NCI-H524 (cell line): ENCODE measurements at regions not wholly inside any gene's neighbourhood (a gene's known extent, or its start where the extent isn't known, plus 50 kb on each side); places are given as distances from the start of the nearest gene placed in this dataset.
"Not testable (repeated sequence)": the region's sequence is repeated elsewhere in the genome, so short reads cannot be mapped to it uniquely, and the experiment has no call there.

Experiments
- DNase-seq, 2 experiments: peaks; one replicate each; lab custom pipeline; 2025; lab: John Stamatoyannopoulos, UW

GRCh38 chr18:34942276-34942675 is 98.9 kb upstream of the MAPRE2 start:
- no peak for DNase-seq

GRCh38 chr18:34942975-34943374 is 98.2 kb upstream of the MAPRE2 start:
- DNase-seq = no peak

- no peak for DNase-seq
These were observed 97.6 kb upstream of the MAPRE2 start for GRCh38 chr18:34943587-34943986.

GRCh38 chr18:34947711-34948125 is 93.5 kb upstream of the MAPRE2 start:
- no peak for DNase-seq

DNA sequence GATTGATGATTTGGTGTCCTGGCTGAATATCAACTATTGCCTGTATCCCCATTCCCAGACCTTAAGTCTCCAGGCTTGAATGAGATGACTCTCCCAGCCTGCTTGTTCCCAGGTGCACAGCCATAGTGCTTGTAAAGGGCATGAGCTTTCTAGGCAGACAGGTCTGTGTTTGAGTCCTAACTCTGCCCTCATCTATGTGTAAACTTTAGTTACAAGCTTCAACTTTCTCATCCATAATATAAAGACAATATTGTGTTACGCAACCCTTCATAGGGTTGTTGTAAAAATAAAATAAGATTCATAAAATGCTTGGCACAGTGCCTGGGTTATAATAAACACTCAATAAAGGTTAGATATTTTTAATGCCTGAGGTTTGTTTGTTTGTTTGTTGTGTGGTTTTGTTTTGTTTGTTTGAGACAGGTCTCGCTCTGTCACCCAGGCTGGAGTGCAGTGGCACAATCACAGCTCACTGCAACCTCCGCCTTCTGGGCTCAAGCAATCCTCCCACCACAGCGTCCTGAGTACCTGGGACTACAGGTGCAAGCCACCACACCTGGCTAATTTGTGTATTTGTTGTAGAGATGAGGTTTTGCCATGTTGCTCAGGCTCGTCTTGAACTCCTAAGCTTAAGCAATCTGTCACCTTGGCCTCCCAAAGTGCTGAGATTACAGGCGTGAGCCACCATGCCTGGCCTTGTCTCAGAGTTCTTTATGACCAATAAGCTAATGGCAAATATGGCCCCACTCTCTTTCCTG is 89.4 kb upstream of the MAPRE2 start:
- no peak for DNase-seq

- no peak for DNase-seq
These were observed 88.0 kb upstream of the MAPRE2 start for GRCh38 chr18:34953212-34953611.

DNA sequence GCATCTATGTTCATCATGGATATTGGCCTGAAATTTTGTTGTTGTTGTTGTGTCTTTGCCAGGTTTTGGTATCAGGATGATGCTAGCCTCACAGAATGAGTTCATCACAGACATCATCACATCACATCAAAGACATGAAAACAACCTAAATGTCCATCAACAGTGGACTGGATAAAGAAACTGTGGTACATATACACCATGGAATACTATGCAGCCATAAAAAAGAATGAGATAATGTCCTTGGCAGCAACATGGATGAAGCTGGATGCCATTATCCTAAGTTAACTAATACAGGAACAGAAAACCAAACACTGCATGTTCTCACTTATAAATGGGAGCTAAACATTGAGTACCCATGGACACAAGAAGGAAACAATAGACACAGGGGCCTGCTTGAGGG is 85.7 kb upstream of the MAPRE2 start:
- not testable (repeated sequence) for DNase-seq

- DNase-seq = no peak
These were observed 84.5 kb upstream of the MAPRE2 start for GRCh38 chr18:34956663-34957062.

- no peak for DNase-seq
These were observed 83.9 kb upstream of the MAPRE2 start for GRCh38 chr18:34957119-34957863.

- DNase-seq = no peak
These were observed 83.4 kb upstream of the MAPRE2 start for GRCh38 chr18:34957864-34958259.

- DNase-seq = no peak
These were observed 81.9 kb upstream of the MAPRE2 start for GRCh38 chr18:34959211-34959829.

DNA sequence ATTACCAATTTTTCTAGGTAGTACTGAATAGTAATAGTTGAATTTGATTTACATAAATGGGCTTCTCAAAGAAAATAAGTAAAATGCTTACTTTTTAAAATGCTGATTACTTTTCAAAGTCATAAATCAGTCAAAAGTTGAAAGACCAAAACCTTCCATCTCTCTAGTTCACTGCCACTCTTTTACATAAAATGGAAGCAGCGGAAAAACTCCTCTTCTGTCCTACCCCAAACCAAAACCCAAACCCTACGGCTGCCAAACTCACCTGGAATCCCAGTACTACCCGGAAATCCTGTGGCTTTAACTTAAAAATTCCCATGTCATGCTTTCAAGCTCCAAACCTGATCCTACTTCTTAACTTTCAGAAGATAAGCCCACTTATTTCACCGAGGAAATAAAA is 81.2 kb upstream of the MAPRE2 start:
- no peak for DNase-seq

DNA sequence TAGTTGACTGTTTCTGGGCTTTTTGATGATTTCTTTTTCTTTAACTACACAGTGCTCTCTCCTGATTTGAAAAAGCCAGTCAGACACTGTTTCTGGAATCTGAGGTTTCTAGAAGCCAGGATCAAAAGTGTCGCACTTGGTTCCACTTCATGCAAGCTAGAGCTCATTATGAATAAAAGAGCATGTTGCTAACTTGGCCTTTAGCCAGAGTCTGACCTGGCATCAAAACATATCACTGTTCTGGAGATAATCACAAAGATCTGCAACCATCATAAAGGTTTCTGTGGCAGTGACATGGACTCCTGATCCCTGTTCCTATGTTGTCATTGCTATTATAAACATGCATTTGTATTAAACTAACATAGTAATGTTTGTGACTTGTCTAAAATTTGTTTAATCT is 76.1 kb upstream of the MAPRE2 start:
- DNase-seq = no peak

DNA sequence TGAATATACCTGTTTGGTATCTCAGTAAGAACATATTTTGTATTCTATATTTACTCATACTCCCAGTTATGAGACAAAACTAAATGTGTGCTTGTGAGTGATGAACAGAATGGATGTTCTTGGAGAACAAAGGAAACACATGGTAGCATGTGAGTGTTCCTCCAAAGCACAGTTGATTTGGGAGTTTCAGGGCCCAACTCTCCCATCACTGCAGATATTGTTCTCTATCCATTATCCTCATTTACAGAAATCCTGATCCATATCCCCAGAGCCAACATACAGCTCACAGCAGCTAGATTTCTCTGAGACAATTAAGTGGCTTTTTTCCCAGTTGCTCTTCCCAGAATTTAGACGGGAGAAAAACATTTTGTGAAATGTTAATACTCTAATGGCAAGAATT is 75.6 kb upstream of the MAPRE2 start:
- DNase-seq = no peak

- no peak for DNase-seq
These were observed 71.1 kb upstream of the MAPRE2 start for GRCh38 chr18:34970106-34970505.

DNA sequence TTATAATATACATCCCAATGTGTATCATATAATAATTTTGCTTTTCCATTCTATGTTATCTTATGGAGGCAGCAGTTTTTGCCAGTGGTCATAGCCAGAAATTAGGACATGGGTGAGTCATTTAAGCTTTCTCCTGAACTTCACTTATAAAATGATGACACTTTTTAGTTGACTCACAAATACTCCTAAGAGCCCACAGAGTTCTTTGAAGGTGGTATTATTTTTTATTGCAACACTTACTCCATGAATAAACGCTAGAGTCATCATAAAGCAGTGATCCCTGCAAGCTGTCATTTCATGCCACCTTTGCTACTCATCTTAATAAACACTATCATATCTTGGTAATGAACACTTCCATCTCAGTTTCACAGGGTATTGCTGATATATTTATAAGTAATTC is 69.9 kb upstream of the MAPRE2 start:
- DNase-seq = no peak

DNA sequence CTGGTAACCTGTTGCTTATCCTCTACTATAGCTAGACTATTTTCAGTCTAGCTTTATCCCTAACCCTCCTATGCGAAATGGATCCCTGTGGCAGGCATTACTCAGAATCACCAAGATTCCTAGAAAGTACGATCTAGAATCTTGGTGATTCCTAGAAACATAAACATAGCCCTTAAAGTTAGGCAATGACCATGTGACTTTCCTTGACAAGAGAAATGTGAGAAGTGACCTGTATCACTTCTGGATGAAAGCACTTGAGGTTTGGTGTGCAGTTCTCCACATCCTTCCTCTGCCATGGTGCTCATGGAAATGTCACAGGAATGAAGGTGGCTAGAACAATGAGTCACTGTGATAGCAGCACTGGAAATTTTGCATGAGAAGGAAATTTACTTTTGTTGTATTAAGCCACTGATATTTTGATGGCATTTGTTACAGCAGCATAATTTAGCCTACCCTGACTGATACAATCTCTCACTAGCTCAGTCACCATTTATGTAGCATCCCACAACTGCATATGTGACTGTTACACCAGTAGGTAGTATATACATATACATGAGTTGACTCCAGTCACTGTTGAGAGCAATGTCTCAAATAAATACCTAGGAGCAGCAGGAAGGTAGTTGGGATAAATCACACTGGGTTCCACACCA is 68.3 kb upstream of the MAPRE2 start:
- DNase-seq = no peak

DNA sequence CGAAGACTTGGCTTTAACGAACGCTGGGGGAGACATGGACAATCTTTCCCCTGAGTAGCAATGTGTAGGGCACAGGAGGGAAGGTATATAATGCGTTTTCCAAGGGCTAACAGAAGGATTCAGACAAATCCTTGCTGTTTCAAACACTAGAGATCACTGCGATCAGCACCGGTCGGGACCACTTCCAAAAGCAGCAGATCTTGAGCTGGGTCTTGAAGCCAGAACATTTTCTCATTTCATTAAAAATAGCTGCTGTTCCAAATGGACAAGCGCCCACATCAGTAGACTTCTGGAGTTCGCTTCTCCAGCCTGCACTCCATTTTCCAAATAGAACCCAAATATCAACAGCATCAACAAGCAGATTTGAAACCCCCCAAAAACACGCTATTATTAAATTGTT is 65.1 kb upstream of the MAPRE2 start:
- peak in 1 of 2 experiments; percentile 18 for DNase-seq

GRCh38 chr18:34976534-34976898 is 64.7 kb upstream of the MAPRE2 start:
- DNase-seq = no peak

- DNase-seq = peak; percentile 67 to 72
These were observed 64.0 kb upstream of the MAPRE2 start for GRCh38 chr18:34976899-34977837.

GRCh38 chr18:34977838-34978532 is 63.2 kb upstream of the MAPRE2 start:
- peak; percentile 18 to 37 for DNase-seq
